ENCODE measurements at regions not wholly inside any gene's neighbourhood (a gene's known extent, or its start where the extent isn't known, plus 50 kb on each side); places are given as distances from the start of the nearest gene placed in this dataset.

GRCh38 chr20:23231561-23232218, 118.9 kb upstream of the NXT1 start (continued):
- no peak for TF ChIP-seq FOXP4 (CRISPR knock-in tag; IDR thresholded peaks at IDR 0.05; ENCODE audit: borderline replicate concordance)
- no peak for TF ChIP-seq ZNF785 (CRISPR knock-in tag; IDR thresholded peaks at IDR 0.05)
- TF ChIP-seq YBX1 (IDR thresholded peaks at IDR 0.05) = no peak
- no peak for TF ChIP-seq ZNF253 (CRISPR knock-in tag; conservative IDR thresholded peaks at IDR 0.05)
- no peak for TF ChIP-seq RFX5 (IDR thresholded peaks at IDR 0.05; ENCODE audit: low read depth, low read length)
- no peak for TF ChIP-seq MYC (IDR thresholded peaks at IDR 0.05; ENCODE audit: low read depth, low read length)
- no peak for TF ChIP-seq MYC (CRISPR knock-in tag; IDR thresholded peaks at IDR 0.05; ENCODE audit: borderline replicate concordance, low read depth)

- in situ Hi-C loops (cut with MboI) (no loop called here), intact Hi-C loops (cut with micrococcal nuclease) (loop anchor here (10.0 kb wide), 1 partner anchor 536 kb away; no protein-coding TSS in a partner anchor)
- H3K27me3 ChIP-seq (ENCODE audit: control insufficient read depth in 2 of 2, insufficient read depth in 2 of 2, low read length in 2 of 2) = no peaks in the 10 kb centered on the region; a peak in 1 of 5 replicates
- 33% methylated on average over 11 of the region's 16 CpGs for WGBS (ENCODE audit: insufficient coverage, low coverage, missing lambda C conversion rate)
- no TSS peak for BruUV-seq (replicated peaks)
- H4K20me1 ChIP-seq (replicated peaks; ENCODE audit: control insufficient read depth, insufficient read depth, low read length) = no peaks in the 10 kb centered on the region
- ChIA-PET CTCF (ENCODE audit: low intra/inter-chr PET ratio) (no interaction called here), POLR2A (interaction anchor here (0.6 kb wide), 1 partner anchor 214 kb away, joined by 4 read pairs; no protein-coding TSS in a partner anchor)
- no peak overlapping the region for H3K27ac ChIP-seq (ENCODE audit: extremely low read depth, low read depth, low read length)
- no peak overlapping the region for H3K4me2 ChIP-seq (ENCODE audit: insufficient read depth, low read length)
- DNase-seq (ENCODE audit: extremely low read depth in 1 of 4, low spot score in 3 of 4) (no peak), FAIRE-seq (no peak), ATAC-seq (no peak)
- peaks cover 0 to 3% of the 10 kb centered on the region in 2 experiments; a peak in 1 of 5 replicates for H3K4me1 ChIP-seq (replicated peaks in 1 of 2; ENCODE audit: control insufficient read depth in 2 of 2, insufficient read depth in 2 of 2, low read length in 2 of 2)
- no peaks in the 10 kb centered on the region for H3K79me2 ChIP-seq (ENCODE audit: control insufficient read depth, insufficient read depth, low read length)
- no peaks in the 10 kb centered on the region for H3K9me1 ChIP-seq (ENCODE audit: control insufficient read depth, insufficient read depth, low read length)
- no peak for TF ChIP-seq SAFB (IDR thresholded peaks at IDR 0.05; ENCODE audit: borderline replicate concordance, low read depth, low read length)
- no peak for TF ChIP-seq MTA2 (IDR thresholded peaks at IDR 0.05; ENCODE audit: low read depth)
- no peak for TF ChIP-seq HDAC2 (IDR thresholded peaks at IDR 0.05)
- no peak for TF ChIP-seq E2F3 (CRISPR knock-in tag; IDR thresholded peaks at IDR 0.05)
- TF ChIP-seq TCF3 (CRISPR knock-in tag; IDR thresholded peaks at IDR 0.05) = no peak
- TF ChIP-seq CBFA2T3 (IDR thresholded peaks at IDR 0.05) = no peak
- no peak for TF ChIP-seq CSDE1 (IDR thresholded peaks at IDR 0.05)
- no peak for TF ChIP-seq EZH2 (IDR thresholded peaks at IDR 0.05; ENCODE audit: borderline replicate concordance, low read depth, low read length)
- no peak for TF ChIP-seq RHOXF2B (CRISPR knock-in tag; conservative IDR thresholded peaks at IDR 0.05)
- no peak for TF ChIP-seq SNIP1 (IDR thresholded peaks at IDR 0.05; ENCODE audit: low read depth)
- no peaks in the 10 kb centered on the region for H3K9me3 ChIP-seq (replicated peaks; ENCODE audit: control insufficient read depth, insufficient read depth, low read depth, low read length)
- H3K36me3 ChIP-seq (ENCODE audit: control insufficient read depth, insufficient read depth, low read length) = no peaks in the 10 kb centered on the region
- no peak overlapping the region for H3K9ac ChIP-seq (ENCODE audit: insufficient read depth in 1 of 2, low read depth in 2 of 2, low read length in 2 of 2)
- no peak overlapping the region for H3K4me3 ChIP-seq
- no peak overlapping the region for H2AFZ ChIP-seq (ENCODE audit: low read depth, low read length)
Observed at GRCh38 chr20:23230766-23231385, 119.7 kb upstream of the NXT1 start.
